Stimulated activated naive CD8-positive, alpha-beta T cell treated with anti-CD3 and anti-CD28 coated beads, Interleukin-15, Interleukin-2, amounts not matched to agents 100 ng/mL and 50 ng/mL, for 24 hours (primary cell): ENCODE measurements at regions not wholly inside any gene's neighbourhood (a gene's known extent, or its start where the extent isn't known, plus 50 kb on each side); places are given as distances from the start of the nearest gene placed in this dataset.

Experiments
- H3K27ac Mint-ChIP-seq: one replicate; pipeline ENCODE4 v1.8.0; 2021; ENCODE audit warnings: mild to moderate bottlenecking, mixed read lengths
- H3K27me3 Mint-ChIP-seq: one replicate; pipeline ENCODE4 v1.8.0; 2021; ENCODE audit warnings: mixed read lengths
- H3K36me3 Mint-ChIP-seq: one replicate; pipeline ENCODE4 v1.8.0; 2021; ENCODE audit warnings: low read depth, mixed read lengths
- H3K4me1 Mint-ChIP-seq: one replicate; pipeline ENCODE4 v1.8.0; 2021; ENCODE audit warnings: low read depth, mixed read lengths
- H3K4me3 Mint-ChIP-seq: one replicate; pipeline ENCODE4 v1.8.0; 2021; ENCODE audit warnings: mild to moderate bottlenecking, mixed read lengths
- H3K9me3 Mint-ChIP-seq: one replicate; pipeline ENCODE4 v1.8.0; 2021; ENCODE audit warnings: mixed read lengths

DNA sequence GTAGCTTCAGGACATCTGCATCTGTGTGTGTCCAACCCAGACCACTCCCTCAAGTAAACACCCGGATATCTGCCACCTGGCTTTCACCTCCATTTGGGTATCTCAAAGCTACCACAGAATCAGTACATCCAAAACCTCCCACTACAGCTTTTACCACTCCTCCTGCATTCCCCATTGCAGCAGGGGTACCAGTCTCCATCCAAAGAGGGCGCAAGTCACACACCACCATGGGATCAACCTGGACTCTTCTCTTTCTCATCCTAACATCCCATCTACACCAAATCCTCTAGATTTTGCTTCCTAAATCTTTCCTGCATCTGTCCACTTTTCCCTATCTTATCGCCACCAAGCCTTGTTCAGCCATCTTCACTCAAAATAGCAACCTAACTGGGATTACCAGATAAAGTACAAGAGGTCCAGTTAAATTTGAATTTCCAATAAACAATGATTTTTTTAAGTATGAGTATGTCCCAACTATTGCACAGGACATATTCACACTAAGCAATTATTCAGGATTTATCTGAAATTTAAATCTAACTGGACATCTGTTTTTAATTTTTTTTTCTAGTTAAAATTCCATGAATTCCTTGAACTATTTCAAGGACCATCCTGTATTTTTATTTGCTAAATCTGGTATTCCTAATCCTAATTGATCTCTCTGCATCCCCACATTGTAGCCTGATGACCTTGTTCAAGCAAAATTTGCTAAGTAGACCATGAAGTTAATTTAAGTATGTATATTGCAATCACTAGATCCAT, 164.3 kb upstream of the MLN start:
- Mint-ChIP-seq H3K36me3 (no peaks in the 10 kb centered on the region), H3K4me1 (no peaks in the 10 kb centered on the region), H3K9me3 (no peaks in the 10 kb centered on the region), H3K27ac (no peak overlapping the region), H3K4me3 (no peak overlapping the region), H3K27me3 (peaks cover 27% of the 10 kb centered on the region)

DNA sequence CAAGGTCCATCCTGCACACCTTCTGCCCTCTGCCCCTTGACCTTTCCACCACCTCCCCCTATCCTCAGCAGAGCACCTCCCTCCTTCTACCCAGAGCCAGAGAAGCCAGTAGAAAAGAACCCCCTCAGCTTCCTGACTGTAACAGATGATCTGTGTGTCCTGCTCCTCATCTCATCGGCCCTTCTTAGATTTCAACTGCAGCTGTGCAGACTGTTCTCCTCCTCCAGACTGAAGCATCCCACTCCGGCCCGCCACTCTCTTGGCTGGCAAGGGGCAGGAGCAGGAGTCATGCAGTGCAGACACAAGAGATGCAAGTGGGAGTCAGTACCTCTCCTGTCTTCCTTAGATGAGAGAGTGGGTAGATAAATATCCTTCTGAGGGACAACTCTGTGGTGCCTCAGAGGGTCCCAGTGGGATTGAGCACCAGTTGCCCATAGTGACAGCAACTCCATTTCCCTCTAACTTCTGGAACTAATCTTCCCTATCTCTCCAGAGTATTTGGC, 163.5 kb upstream of the MLN start:
- no peak overlapping the region for H3K4me3 Mint-ChIP-seq
- H3K27me3 Mint-ChIP-seq = peaks cover 22% of the 10 kb centered on the region
- no peaks in the 10 kb centered on the region for H3K4me1 Mint-ChIP-seq
- H3K9me3 Mint-ChIP-seq = no peaks in the 10 kb centered on the region
- no peak overlapping the region for H3K27ac Mint-ChIP-seq
- no peaks in the 10 kb centered on the region for H3K36me3 Mint-ChIP-seq

DNA sequence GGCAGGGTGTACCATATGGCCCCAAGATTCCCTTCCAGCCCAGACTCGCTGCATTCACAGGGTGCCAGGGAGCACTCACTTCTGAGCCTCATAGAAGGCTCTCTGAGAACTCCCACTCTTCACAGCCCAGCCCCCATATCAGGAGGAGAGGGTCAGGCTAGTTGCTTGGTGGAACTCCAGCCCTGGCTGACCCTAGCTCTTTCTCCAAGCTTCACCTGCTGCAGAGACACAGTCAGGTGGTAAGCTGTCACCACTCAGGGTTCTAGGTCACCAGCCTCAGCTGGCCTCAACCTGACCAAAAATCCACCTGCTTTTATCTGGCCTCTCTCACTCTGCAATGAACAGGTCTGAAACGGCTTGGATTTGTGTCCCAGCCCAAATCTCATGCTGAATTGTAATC, 162.7 kb upstream of the MLN start:
- no peak overlapping the region for H3K27ac Mint-ChIP-seq
- no peaks in the 10 kb centered on the region for H3K4me1 Mint-ChIP-seq
- H3K9me3 Mint-ChIP-seq = no peaks in the 10 kb centered on the region
- peaks cover 16% of the 10 kb centered on the region for H3K27me3 Mint-ChIP-seq
- H3K4me3 Mint-ChIP-seq = no peak overlapping the region
- no peaks in the 10 kb centered on the region for H3K36me3 Mint-ChIP-seq

DNA sequence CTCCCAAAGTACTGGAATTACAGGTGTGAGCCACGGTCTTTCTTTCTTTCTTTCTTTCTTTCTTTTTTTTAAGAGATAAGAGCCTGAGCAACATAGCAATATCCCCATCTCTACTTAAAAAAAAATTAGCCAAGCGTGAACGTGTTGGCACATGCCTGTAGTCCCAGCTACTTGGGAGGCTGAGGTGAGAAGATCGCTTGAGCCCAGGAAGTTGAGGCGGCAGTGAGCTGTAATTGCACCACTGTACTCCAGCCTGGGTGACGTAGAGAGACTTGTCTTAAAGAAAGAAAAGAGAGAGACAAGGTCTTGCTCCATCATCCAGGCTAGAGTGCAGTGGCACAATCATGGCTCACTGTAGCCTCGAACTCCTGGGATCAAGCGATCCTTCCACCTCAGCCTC, 162.0 kb upstream of the MLN start:
- no peak overlapping the region for H3K27ac Mint-ChIP-seq
- no peaks in the 10 kb centered on the region for H3K36me3 Mint-ChIP-seq
- peaks cover 13% of the 10 kb centered on the region for H3K27me3 Mint-ChIP-seq
- H3K9me3 Mint-ChIP-seq = no peaks in the 10 kb centered on the region
- no peak overlapping the region for H3K4me3 Mint-ChIP-seq
- H3K4me1 Mint-ChIP-seq = no peaks in the 10 kb centered on the region

DNA sequence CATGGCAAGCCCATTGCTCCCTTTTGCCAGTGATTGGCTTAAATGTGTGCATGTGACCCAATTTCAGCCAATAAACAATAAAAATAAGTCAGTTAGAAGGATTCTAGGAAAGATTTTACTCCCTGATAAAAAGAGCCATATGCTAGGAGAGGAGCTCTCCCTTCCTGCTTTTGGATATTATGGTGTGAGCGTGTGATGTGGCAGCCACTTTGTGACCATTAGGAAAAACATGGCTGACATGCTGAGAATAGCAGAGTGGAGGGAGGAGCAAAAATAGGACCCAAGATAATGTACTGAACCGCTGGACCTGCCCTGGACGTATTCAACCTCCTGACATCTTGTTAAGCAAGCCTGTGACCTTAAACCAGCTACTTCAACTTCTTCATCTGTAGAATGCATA, 160.6 kb upstream of the MLN start:
- H3K27me3 Mint-ChIP-seq = peaks cover 8% of the 10 kb centered on the region
- H3K27ac Mint-ChIP-seq = no peak overlapping the region
- no peak overlapping the region for H3K4me3 Mint-ChIP-seq

DNA sequence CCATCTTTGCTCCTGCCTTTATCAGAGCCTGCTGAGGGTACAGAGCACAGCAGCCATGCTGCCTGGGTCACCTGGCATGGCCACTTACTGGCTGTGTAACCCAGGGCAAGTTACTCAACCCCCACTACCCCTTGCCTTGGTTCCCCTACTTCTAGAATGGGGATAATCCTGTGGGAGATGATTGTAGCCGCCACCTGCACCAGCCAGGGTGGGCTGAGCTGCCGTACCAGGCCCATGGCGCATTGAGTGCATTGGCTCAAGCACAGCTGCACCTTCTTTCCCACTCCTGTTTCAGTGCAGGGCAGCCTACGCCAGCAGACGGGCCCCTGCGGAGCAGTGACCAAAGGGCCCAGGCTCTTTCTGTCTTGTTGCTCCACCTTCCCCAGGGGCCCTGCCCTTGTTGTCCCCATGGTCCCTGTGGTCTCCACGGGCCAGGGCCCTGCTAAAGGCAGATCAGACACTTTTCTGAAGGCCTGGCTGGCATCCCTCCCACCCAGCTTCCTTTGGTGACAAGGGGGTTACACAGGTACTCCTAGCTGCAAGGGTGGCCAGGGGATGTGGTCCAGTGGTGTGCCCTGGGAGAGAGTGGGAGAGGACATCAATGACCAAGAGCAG, 159.4 kb upstream of the MLN start:
- no peak overlapping the region for H3K4me3 Mint-ChIP-seq
- H3K36me3 Mint-ChIP-seq = no peaks in the 10 kb centered on the region
- H3K9me3 Mint-ChIP-seq = no peaks in the 10 kb centered on the region
- no peak overlapping the region for H3K27ac Mint-ChIP-seq
- H3K4me1 Mint-ChIP-seq = no peaks in the 10 kb centered on the region
- H3K27me3 Mint-ChIP-seq = peaks cover 7% of the 10 kb centered on the region

More for the DNA sequence above, 160.6 kb upstream of the MLN start:
- Mint-ChIP-seq H3K4me1 (no peaks in the 10 kb centered on the region), H3K9me3 (no peaks in the 10 kb centered on the region), H3K36me3 (no peaks in the 10 kb centered on the region)

DNA sequence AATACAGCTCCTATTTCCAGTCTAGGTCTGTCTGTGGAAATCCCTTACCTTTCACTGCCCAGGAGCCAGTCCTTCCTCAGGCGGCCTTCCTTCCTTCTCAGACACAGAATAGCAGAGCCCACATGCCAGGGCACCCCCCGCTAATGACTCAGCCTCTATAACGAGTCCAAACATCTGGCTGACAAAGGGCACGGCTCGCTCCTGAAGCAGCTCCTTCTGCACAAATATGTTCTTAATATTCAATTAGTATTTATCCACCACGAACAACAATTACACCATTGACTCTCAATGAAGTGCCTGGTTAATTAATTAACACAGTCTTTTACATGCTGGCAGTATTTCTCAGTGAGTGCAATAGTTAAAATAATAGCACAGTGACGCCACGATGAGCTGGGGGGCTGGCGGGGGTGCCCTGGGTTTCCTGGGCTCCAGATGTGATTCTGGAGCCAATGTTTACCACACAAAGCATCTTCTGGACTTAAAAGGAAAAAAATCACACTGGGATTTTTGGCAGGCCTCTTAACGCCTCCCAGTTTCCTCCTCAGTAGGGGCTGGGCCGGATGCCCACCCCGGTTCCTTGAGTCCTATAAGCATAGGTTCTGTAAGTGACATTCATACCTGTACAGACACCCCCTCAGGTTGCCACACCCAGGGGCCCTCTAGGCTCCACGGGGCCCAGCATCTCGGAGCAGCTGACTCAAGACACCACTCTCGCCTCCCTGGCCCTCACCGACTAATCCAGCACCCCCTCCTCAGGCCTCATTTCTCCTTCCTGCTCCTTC, 158.6 kb upstream of the MLN start:
- Mint-ChIP-seq H3K27me3 (peaks cover 3% of the 10 kb centered on the region), H3K27ac (no peak overlapping the region), H3K4me3 (no peak overlapping the region), H3K4me1 (no peaks in the 10 kb centered on the region), H3K9me3 (no peaks in the 10 kb centered on the region), H3K36me3 (no peaks in the 10 kb centered on the region)

DNA sequence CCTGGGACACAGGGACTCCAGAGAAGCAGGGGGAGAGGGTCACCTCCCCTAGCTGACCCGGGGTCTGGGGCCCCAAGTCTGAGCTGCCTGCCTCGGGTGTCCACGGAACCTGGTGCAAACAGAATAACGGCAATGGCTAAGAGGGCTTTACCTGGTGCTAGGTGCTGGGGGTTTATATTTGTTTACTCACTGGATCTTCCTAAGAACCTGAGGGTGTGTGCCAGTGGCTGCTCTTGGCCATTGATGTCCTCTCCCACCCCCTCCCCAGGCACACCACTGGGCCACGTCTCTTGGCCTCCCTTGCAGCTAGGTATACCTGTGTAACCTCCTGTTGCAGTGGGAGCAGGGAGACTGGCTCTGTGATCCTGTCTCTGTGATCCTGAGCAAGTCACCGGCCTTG, 157.9 kb upstream of the MLN start:
- Mint-ChIP-seq H3K9me3 (no peaks in the 10 kb centered on the region), H3K4me3 (no peak overlapping the region), H3K4me1 (no peaks in the 10 kb centered on the region), H3K27me3 (peaks cover 3% of the 10 kb centered on the region), H3K27ac (no peak overlapping the region), H3K36me3 (no peaks in the 10 kb centered on the region)

DNA sequence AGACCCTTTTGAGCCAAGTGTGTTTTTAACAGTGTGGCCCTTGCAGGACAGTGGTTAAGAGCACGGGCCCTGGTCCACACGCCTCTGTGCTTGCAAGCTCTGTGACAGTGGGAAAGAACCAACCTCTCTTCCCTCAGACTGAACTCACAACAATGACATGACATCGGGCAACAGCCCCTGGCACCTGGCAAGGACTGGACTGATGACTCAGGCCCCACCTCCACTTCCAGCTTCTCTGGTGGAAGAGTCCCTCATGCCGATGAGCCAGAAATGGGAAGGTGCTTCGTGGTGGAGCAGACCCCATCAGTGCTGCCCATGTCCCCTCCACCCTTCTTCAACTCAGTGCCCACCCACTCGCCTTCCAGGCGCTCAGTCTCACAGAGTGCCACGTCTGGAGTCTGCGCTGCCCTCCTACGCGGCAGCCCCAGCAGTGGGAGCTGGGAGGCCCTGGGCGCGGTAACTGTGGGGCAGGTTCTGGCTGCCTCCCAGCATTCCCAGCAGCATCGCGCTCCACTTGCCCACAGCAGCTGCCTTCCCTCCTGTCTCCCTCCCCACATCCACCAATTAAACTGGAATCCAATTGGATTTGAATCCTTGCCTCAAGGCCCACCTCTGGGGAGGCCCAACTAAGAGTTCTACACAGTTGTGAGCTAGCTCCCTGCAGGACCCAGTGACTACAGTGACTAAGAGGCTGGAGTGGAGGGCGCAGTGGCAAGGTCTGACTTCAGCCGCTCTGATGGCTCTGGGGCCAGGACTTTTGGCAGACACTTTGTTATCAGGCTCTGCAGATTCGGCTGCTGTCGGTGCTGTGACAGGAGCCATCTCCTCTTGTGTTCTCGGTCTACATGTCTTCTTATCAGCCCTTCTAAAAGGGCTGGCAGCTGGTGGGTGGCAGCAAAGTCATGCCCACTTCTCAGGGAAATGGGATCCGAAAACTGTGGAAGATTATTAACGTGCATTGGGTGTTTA, 156.8 kb upstream of the MLN start:
- Mint-ChIP-seq H3K4me1 (no peaks in the 10 kb centered on the region), H3K27me3 (no peaks in the 10 kb centered on the region), H3K4me3 (no peak overlapping the region), H3K9me3 (no peaks in the 10 kb centered on the region), H3K36me3 (no peaks in the 10 kb centered on the region), H3K27ac (no peak overlapping the region)

DNA sequence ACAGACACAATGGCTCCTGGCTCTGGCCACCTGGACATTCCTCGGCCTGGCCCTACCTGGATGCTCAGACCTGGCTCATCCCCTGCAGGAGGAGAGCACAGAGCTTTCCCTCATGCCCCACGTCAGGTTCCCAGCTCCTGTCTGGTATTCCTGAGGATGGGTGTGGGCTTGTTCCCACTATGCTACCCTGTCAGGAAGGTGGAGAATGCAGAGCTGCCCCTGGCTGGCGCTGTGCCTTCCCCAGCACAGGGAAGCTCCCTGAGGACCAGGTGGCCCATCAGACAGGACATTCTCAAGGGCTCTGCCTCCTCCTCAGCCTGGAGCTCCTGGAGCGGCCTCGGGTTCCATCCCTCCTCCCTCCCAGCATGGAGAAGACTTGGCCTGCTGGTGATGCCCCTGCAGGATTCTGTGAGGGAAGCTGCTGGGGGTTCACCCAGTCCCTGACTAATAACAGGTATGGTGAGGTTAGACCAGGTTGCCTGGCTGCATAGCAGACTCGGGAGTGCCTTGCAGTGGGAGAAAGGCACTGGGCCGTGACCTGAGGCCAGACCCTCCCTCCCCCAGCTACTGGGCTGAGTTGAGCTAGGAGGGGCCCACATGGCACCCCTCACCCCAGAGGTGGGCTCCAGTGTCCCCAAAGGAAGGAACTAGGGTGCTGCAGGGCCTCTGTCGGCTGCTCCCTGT, 156.0 kb upstream of the MLN start:
- H3K4me1 Mint-ChIP-seq = no peaks in the 10 kb centered on the region
- no peaks in the 10 kb centered on the region for H3K36me3 Mint-ChIP-seq
- no peak overlapping the region for H3K4me3 Mint-ChIP-seq
- H3K27me3 Mint-ChIP-seq = no peaks in the 10 kb centered on the region
- no peak overlapping the region for H3K27ac Mint-ChIP-seq
- no peaks in the 10 kb centered on the region for H3K9me3 Mint-ChIP-seq

DNA sequence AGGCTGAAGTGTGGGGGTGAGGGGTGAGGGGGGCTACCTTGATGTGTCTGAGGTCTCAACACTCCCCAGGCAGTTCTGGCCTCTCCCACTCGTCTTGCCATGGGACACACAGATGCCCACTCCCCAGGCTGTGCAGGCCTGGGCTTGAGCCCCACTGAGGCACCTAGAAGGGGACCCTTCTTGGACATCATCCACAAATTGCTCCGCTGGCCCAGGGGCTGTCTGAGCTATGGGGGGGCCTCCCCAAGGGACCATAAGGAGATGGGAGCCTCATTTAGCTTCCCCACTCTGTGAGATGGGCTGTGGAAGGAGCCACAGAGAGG, 155.5 kb upstream of the MLN start:
- Mint-ChIP-seq H3K4me3 (no peak overlapping the region), H3K36me3 (no peaks in the 10 kb centered on the region), H3K27me3 (no peaks in the 10 kb centered on the region), H3K4me1 (no peaks in the 10 kb centered on the region), H3K9me3 (no peaks in the 10 kb centered on the region), H3K27ac (no peak overlapping the region)

DNA sequence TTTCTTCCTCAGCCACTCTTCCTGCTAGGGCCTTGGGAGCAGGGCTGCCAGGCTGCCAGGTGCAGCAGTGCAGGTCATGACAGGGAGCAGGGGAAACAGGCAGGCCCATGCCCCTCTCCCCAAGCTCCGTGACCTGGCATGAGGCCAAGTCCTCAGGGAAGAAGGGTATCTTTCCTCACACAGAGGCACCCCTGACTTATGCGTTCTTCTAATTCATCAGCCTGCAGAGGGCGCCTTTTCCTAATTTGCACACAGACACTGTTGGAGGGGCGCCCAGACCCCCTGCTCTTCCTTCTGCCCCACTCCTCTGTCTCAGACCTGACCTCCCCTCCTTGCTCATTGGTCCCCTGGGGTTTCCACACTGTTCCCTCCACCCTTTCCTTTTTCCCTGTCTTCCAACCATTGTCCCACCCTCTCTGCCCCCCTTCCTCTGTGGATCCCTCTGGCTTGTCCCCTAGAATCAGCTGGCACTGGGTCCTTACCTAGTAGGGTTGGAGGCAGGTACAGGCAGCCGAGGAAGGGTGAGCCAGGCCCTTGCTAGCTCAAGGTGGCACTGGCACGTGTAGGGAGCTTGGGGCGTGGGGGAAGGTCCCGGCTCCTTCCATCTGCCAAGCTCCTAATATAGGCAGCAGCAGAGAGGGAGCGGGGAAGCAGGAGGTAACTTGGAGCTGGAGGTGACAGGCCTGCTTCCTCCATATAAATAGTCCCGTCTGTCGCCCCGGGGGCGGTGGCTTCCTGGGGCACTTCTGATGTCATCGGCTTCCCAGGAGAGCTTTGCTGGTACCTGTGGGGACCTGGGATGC, 154.9 kb upstream of the MLN start:
- no peak overlapping the region for H3K4me3 Mint-ChIP-seq
- H3K36me3 Mint-ChIP-seq = no peaks in the 10 kb centered on the region
- no peaks in the 10 kb centered on the region for H3K4me1 Mint-ChIP-seq
- H3K9me3 Mint-ChIP-seq = no peaks in the 10 kb centered on the region
- H3K27me3 Mint-ChIP-seq = no peaks in the 10 kb centered on the region
- H3K27ac Mint-ChIP-seq = no peak overlapping the region

DNA sequence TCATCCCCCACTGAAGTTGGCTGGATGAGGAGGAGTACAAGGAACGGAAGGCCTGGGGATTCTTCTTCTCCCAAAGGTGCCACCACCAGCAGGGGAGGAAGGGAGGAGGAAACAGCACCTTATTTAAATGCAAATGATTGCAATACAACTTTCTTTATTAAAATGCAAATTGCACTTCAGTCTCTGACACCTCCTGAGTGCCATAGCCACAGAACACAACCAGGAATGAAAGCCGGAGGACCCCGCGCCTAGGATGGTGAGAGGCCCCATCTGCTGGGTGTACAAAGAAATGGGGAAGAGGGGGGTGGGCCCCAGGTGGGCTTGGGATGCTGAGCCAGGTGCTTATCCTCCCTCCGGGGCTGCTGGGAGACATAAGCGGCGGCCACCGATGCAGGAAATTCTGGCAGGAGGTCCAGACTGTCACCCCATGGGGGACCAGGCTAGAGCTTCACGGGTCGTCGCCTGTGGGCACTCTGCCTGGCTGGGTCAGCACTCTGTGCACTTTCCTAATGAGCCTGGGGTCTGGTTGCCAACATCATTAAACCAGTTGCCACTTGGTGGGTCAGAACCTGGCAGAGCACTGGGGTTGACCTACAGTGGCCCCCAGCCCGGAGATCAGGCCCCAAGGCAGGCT, 154.2 kb upstream of the MLN start:
- Mint-ChIP-seq H3K4me1 (no peaks in the 10 kb centered on the region), H3K27me3 (no peaks in the 10 kb centered on the region), H3K27ac (no peak overlapping the region), H3K4me3 (no peak overlapping the region), H3K9me3 (no peaks in the 10 kb centered on the region), H3K36me3 (no peaks in the 10 kb centered on the region)
